DOHH2 (cell line): ENCODE measurements at regions not wholly inside any gene's neighbourhood (a gene's known extent, or its start where the extent isn't known, plus 50 kb on each side); places are given as distances from the start of the nearest gene placed in this dataset.

Experiments
- EZH2phosphoT487 ChIP-seq: fragments of 200-600 bp; sonication (generic); IDR thresholded peaks from 2 replicates; pipeline ENCODE4 v1.6.1; 2017; ENCODE audit warnings: borderline replicate concordance, mild to moderate bottlenecking, antibody characterized with exemption, low read length, moderate library complexity, mixed read lengths
- TF ChIP-seq, protein P1 (sequence below): fragments of 200-600 bp; sonication (generic); IDR thresholded peaks from one replicate; pipeline ENCODE4 v1.5.1; 2014; ENCODE audit warnings: antibody characterized with exemption, mild to moderate bottlenecking, low read depth, low read length; ENCODE audit not compliant: poor library complexity, severe bottlenecking

DNA sequence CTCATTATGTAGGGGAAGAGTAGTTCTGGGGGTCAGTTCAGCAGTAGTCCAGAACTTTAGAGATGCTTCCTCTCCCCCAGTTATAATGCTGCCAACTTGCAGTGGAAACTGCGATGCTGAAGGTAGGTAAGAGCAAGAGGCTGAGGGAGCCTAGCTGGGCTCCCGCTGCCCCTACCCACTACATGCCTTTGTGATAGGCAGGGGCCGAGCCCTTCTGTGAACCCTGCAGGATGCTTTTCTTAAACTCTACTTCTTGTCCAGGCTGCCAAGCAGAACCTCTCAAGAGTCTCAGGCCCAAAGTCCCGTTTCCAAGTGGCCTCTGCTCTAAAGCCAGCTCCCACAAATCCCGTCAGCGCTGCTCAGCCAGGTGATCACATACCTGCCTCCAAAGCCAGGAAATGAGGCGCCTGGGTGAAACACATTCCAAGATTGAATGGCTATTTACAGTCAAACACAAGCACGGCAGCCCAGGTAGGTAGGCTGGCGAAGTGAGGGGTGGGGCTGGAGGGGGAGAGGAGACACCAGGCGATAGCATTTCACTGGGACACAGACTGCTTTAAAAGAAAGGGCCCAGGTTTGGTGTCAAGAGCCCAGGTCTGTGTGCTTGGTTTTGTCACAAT is 150.7 kb downstream of the CD24 start:
- TF ChIP-seq, protein P1, sequence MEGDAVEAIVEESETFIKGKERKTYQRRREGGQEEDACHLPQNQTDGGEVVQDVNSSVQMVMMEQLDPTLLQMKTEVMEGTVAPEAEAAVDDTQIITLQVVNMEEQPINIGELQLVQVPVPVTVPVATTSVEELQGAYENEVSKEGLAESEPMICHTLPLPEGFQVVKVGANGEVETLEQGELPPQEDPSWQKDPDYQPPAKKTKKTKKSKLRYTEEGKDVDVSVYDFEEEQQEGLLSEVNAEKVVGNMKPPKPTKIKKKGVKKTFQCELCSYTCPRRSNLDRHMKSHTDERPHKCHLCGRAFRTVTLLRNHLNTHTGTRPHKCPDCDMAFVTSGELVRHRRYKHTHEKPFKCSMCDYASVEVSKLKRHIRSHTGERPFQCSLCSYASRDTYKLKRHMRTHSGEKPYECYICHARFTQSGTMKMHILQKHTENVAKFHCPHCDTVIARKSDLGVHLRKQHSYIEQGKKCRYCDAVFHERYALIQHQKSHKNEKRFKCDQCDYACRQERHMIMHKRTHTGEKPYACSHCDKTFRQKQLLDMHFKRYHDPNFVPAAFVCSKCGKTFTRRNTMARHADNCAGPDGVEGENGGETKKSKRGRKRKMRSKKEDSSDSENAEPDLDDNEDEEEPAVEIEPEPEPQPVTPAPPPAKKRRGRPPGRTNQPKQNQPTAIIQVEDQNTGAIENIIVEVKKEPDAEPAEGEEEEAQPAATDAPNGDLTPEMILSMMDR: no peak
- no peak for TF ChIP-seq EZH2phosphoT487
